ENCODE measurements at regions not wholly inside any gene's neighbourhood (a gene's known extent, or its start where the extent isn't known, plus 50 kb on each side); places are given as distances from the start of the nearest gene placed in this dataset.

- in situ Hi-C loops (cut with MboI) (no loop called here), intact Hi-C loops (cut with micrococcal nuclease; ENCODE audit: unreplicated experiment) (no loop called here)
- BruUV-seq (replicated peaks): no TSS peak
- FAIRE-seq (no peak), DNase-seq (ENCODE audit: low read depth, low spot score) (no peak), ATAC-seq (no peak)
- RAD21 ChIA-PET (ENCODE audit: unreplicated experiment): no interaction called here
- Histone ChIP-seq H4K20me1 (ENCODE audit: control insufficient read depth, insufficient read depth) (no peaks in the 10 kb centered on the region), H3K9ac (ENCODE audit: control insufficient read depth, insufficient read depth, low read length) (no peak overlapping the region), H3K4me3 (no peak overlapping the region), H3K79me2 (ENCODE audit: control insufficient read depth, insufficient read depth, low read length) (no peaks in the 10 kb centered on the region), H3K27ac (ENCODE audit: control insufficient read depth, insufficient read depth) (no peak overlapping the region), H3K27me3 (replicated peaks in 1 of 2; ENCODE audit: control insufficient read depth in 2 of 2, insufficient read depth in 2 of 2, low read length in 1 of 2) (no peaks in the 10 kb centered on the region), H3K9me3 (replicated peaks; ENCODE audit: control insufficient read depth, insufficient read depth, low read length) (no peaks in the 10 kb centered on the region), H3K36me3 (ENCODE audit: control insufficient read depth in 2 of 2, insufficient read depth in 2 of 2, low read length in 1 of 2) (no peaks in the 10 kb centered on the region), H2AFZ (ENCODE audit: control insufficient read depth, low read depth, low read length) (no peak overlapping the region), H3K4me2 (ENCODE audit: control insufficient read depth, insufficient read depth) (no peak overlapping the region), H3K4me1 (ENCODE audit: control insufficient read depth, insufficient read depth, low read length) (peaks cover under 1% of the 10 kb centered on the region)
- POLR2A ChIA-PET: interaction anchor here (1.3 kb wide), 1 partner anchor 8 kb away, joined by 3 read pairs; no protein-coding TSS in a partner anchor
- CTCF ChIA-PET: no interaction called here
- TF ChIP-seq BCL11A (IDR thresholded peaks at IDR 0.05; ENCODE audit: low read depth, low read length) (no peak), IRF4 (IDR thresholded peaks at IDR 0.05; ENCODE audit: low read depth, low read length) (no peak), NFYB (IDR thresholded peaks at IDR 0.05; ENCODE audit: insufficient read depth, low read depth, low read length) (no peak), SKIL (IDR thresholded peaks at IDR 0.05; ENCODE audit: low read depth, poor library complexity, severe bottlenecking) (no peak), ATF3 (IDR thresholded peaks at IDR 0.05; ENCODE audit: borderline replicate concordance, extremely low read depth, low read depth, low read length) (no peak), MEF2A (IDR thresholded peaks at IDR 0.05; ENCODE audit: insufficient read depth, low read depth, low read length) (no peak), LARP7 (IDR thresholded peaks at IDR 0.05) (no peak), YBX1 (IDR thresholded peaks at IDR 0.05) (no peak), NRF1 (conservative IDR thresholded peaks at IDR 0.05; ENCODE audit: low read depth, low read length) (no peak)
- SMC1A ChIA-PET (ENCODE audit: uncharacterized antibody, unreplicated experiment): interaction anchor here (0.7 kb wide), 1 partner anchor 50 kb away, joined by 3 read pairs; no protein-coding TSS in a partner anchor
Observed at GRCh38 chr12:64937452-64937851, 113.0 kb downstream of the TBC1D30 start.
